GM18870 (cell line): ENCODE measurements at regions not wholly inside any gene's neighbourhood (a gene's known extent, or its start where the extent isn't known, plus 50 kb on each side); places are given as distances from the start of the nearest gene placed in this dataset.

Experiments
- ATAC-seq: cut with Tn5 transposase; IDR thresholded peaks from one replicate; pipeline ENCODE4 v1.9.1; 2021; ENCODE audit warnings: moderate library complexity; ENCODE audit not compliant: unreplicated experiment

DNA sequence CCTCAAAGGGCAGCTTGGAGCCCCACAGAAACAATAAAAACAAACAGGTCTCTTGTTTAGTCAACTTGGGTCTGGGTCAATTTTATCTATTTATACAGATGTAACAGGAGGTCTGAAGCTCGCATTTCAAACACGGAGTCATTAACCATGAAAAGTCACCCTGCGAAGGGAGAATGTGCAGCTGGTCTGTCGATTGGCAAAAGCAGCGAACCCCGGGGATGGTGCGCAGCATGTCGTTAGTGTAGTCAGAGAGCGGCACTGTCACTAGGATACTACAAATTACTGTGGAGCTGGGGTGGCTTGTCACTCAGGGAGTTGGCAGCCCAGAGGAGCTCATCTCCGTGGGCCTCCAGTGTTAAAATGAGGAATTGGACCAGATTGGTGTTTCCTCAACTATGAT, 190.4 kb upstream of the ARG1 start:
- no peak for ATAC-seq

DNA sequence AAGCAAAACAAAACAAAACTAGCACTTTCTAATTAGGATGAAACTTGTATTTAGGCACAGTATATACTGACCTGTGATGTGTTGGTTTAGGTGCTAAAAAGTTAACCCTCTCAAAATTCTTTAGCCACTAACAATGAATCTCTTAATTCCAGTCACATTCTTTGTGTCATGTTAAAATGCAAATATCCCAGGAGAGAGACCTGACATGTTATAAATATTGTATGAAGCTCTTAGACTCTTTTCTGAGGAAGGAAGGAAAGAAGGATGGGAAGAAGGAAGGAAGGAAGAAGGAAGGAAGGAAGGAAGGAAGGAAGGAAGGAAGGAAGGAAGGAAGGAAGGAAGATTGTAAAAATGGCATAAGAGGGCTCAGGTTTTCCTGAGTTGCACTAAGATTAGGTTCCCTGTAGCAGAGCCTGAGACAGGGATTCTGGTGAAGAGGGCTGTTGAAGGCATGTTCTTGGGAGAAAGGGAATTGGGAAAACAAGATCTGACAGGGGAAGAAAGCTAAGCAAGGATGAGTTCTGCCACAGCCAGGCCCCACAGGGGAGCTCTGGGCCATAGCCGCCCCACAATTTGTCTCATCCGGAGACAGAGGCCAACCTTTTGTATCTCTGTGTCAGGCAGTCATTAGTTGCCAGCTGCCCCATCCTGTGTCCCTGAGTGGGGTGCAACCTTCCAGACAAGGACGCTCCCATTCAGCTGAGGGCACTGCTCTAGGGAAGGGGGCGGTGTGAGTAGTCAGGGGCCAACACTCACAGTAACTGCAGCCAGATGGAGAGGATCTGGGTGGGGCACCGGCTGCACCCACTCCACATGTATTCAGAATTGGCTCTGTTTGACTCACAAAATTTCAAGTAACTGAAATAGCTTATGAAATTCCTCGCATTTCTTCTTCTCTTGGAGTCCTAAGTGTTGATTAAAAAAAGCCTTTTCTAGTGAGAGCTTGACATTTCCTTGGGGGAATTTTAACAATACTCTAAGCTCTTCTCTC, 189.3 kb upstream of the ARG1 start:
- ATAC-seq = no peak

DNA sequence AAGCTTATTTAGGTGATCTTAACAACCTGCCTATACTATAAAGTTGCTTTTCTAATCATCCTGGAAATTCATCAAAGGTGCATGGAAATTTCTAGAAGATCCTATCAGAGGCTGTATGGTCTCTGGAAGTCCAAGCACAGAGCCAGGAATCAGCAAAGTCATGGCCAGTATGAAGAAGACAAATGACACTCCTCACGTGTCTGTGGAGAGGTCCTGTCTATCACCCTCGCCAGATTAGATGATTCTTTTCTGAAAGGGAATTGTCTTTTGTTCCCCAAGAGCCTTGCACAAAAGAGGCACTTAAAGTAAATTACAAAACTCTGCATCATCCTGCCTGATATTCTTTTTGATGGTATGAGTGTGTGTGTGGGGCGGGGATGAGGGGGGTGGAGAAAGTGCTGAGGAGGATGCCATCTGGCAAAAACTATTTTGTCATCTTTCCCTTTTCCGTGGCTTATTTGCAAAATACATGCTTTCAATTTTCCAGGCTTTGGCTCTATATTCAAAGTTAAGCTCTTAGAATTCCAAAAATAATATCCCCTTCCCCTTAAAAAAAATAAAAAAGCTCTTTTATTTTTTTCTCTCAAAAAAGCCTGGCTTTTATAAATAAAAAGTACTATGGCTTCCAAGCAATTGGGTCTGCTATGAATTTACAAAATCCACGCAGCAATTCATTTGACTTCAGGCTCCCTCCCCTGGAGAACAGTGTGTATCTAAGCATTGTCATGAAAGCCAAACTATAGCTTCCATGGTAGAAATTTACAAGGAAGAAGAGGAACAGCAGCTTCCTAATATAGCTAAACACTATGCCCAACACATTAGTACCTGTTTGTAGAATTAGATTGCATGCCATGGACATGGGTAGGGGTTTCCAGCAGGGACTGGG, 185.2 kb upstream of the ARG1 start:
- no peak for ATAC-seq

DNA sequence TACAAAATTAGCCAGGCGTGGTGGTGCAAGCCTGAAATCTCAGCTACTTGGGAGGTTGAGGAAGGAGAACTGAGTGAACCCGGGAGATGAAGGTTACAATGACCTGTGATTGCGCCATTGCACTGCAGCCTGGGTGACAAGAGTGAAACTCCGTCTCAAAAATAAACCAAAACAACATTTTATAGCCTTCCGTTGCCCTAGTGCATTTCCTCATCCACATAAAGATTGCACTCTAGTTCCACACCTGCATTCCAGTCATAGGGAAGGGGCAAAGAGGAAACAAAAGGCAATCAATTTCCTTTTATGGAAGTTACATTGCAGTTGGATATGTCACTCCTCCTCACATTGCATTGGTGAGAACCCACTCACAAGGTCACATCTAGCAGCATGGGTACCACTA, 182.7 kb upstream of the ARG1 start:
- no peak for ATAC-seq

DNA sequence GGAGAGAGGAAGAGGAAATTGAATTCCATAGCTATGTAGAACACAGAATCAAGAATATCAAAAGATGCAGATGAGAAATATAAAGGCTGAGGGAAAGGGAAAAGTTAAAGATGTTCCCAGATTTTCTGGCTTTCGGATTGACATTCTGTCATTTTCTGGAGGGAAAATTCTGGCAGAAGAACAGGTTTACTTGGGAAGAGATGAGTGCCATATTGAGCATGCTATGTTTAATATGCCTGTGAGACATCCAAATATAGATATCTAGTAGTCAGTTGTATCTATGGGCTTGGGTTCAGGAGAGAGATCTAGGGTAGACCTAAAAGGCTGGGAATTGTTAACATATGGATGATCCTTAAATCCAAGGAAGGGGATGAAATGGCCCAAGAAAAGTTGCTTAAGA, 181.9 kb upstream of the ARG1 start:
- no peak for ATAC-seq

DNA sequence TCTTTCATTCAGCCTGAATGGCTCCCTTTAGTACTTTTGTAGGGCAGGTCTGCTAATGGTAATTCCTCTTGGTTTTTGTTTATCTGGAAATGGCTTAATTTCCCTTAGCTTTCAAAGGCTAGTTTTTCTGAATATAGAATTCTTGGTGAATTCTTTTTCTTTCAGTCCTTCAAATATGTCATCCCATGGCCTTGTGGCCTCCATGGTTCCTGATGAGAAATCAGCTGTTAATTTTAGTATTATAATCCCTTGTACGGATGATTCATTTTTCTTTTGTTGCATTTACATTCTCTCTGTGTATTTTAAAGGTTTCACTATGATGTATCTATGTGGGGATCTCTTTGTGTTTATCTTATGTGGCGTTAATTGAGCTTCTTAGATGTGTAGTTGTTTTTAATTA, 179.6 kb upstream of the ARG1 start:
- ATAC-seq = no peak

DNA sequence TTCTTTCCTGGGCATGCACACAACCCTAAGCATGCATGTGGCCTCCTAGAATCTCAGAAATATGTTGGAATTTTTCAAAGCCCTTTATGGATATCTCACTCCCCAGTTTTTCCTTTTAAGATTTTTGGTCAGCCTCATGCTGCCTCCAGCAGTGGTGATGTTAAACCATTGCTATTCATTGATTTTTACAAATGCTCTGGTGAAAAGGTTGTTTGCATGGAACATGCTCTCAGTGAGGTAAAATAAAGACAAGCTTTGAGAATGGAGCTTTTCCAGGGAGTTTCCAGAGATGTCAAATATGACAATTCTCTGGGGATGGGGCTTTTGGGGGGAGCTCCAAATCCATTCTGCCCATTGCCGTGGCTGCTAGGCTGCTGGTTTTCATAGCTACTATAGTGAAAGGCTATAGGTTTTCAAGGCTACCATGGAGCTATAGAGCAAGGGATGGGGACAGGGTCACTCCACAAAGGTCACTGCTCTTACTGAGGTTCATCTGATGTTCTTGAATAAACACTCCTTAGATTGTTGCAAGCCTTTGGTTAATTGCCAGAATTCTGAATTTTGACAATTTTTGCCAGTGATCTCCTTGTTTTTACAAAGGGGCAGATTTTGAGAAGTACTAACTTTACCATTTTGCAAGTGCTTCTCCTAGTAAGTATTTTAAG, 178.1 kb upstream of the ARG1 start:
- no peak for ATAC-seq

DNA sequence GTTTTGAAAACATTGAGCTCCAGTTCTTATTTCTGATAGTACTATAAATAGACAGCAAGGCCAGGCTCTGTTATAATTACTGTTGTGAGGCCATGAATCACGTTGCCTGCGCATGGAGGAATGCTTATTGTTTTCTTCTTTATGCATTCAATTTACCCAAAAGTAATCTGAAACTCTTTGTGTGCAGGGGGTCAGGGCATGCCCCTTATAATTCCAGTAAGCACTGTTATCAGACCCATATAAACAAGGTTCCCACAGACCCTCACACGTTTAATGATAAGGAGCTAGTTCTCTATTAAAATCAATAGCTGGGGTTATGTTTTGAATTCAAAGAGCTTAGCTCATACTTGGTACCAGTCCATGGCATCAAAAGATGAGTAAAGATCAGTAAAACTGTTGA, 174.8 kb upstream of the ARG1 start:
- no peak for ATAC-seq

DNA sequence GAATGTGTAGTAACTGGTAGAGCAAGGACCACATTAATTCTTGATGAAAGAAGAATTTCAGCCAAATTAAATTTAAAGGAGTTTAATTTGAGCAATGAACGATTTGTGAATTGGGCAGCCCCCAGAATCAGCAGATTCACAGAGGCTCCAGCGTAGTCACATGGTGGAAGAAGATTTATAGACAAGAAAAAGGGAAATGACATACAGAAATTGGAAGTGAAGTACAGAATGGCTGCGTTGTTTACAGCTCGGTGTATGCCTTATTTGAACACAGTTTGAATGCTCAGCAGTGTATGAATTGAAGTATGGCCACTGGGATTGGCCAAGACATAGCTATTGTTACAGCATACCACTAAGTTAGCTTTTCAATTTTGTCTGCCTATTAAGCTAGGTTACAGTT, 173.6 kb upstream of the ARG1 start:
- ATAC-seq = no peak

DNA sequence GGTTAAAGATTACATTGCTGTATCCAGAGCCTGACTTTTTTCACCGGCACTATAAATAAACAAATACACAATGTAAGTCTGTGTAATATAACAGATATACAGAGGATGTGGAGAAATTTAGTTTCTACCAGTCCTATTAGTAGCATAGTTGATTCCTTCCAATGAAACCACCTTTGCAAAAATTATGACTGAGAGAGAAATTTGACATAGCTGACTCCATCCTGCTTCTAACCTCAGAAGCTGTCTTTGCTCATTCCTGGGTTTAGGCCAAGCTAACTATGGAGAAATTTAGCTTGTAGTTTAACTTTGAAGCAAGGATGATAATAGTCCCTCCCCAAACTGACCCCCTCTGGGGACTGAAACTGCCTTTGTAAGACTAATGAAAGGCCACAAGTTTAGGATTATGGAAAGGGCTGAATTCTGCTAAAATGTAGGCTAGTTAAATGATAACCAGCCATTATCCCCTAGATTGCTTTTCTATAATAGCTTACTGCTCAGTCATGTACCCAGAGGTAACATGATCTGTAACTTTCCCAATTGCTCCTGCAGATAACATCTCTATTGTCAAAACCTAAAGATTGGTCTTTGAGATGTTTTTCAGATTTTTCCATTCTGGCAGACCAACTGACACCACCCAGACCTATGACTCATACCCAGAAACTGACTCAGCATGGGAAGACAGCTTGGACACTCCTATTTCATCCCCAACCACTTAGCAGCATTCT, 172.8 kb upstream of the ARG1 start:
- no peak for ATAC-seq

DNA sequence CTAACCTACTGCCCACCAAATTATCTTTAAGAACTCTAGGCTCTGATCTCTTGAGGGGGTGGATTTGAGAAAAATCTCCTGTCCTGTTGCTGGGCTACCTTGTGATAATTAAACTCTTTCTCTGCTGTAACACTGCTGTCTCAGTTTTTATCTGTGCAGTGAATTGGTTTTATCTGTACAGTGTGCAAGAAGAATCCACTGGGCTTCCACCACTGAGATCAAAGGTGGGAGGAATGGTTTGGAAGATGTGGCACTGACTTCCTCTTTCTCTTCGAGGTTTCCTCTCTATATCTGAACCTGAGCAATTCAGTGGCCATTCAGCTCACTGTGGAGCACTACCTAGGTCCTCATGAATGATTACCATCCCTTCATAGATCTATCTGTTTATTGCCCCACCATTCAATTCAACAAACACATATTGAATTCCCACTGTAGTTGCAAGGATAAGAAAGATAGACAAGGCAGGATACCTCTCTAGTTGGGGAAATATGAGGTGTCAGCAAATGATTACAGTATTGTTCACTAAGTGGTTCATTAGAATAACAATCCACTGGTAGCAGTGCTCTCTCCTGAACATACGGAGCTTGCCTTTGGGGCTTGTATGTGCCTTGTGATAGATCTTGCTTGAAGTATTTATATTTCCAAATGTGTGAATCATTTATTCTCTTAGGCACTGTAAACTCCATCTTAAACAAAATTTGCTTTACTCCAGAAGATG, 172.1 kb upstream of the ARG1 start:
- ATAC-seq = no peak

DNA sequence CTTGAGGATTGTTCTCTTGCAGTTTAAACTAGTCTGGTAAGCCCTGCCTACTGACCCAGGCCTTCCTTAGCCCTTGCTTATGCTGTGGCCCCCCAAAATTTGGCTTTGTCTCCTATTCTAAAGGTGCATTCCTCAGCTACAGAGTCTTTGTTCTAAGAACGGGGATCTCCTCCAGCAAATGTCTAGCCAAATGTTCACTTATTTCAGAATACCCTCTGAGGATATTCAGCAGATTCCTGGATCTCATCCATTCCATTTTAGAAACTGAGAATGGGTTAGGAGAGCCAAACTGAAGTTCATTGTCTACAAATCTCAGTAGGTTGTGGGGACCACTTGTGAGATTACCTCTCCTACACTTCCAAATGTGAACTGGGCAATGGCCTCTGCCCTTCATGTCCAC, 164.2 kb upstream of the ARG1 start:
- no peak for ATAC-seq

DNA sequence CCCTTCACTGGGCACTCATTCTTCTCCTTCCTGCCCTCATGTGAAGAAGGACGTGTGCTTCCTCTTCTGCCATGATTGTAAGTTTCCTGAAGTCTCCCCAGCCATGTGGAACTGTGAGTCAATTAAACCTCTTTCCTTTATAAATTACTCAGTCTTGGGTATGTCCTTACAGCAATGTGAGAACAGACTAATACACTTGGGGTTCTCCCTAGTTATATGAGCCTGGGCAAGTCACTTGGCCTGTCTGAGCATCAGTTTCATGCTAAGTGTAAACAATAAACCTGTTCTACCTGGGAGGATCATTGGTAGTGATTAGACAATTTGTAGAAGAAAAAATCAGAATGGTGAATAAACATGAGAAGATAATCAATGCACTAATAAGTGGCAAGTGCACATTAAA, 162.2 kb upstream of the ARG1 start:
- no peak for ATAC-seq

DNA sequence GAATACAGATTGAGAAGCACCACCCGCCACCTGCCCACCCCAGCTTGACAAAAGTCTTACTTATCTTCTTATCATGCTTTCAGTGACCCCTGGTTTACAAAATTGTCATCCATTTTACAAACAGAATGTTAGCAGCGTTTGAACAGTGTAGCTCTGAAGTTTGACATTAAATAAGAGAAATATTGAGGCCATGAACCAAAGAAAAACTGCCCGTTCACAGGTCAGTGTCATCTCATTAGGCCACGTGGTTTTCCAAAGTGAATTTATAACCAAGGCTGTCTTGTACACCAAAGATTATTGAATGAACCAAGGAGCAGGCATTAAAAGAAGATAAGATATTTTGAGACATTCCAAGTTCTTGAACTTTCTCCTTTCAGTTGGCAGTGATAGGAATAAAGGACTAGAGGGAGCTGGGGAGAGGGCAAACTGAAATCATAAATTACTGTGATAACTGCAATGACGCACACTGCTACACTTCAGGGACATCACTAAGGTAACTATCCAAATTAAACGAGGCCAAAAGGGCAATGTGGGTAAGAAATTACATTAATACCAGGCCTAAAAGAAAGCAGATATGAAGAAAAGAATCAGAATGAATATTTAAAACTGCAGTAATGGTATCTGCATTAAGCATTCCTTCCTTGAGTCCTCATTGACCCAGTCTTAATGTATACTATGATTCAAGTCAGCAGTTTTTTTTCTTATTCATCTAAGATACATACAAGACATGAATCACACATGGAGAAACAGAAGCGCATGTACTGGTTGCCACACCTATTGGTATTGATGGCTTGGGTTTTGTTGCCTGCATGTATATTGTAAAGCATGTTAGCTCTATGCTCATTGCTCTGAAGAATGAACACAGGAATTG, 159.8 kb upstream of the ARG1 start:
- no peak for ATAC-seq

DNA sequence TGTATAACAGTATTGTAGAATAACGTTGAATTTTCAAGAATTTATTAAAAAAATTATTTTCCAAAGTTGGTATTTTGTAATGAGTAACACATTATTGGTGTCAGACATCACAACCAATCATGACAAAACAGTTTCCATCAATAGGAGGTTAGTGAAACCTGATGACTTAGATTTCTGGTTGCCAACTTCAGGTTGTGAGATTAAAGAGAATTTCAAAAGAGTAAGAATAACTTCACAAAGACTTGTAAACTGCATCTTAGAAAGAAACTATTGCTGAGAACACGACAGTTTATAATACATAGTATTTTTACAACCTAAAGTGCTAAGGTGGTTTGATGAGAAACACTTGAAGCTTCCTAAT, 159.2 kb upstream of the ARG1 start:
- ATAC-seq = no peak

DNA sequence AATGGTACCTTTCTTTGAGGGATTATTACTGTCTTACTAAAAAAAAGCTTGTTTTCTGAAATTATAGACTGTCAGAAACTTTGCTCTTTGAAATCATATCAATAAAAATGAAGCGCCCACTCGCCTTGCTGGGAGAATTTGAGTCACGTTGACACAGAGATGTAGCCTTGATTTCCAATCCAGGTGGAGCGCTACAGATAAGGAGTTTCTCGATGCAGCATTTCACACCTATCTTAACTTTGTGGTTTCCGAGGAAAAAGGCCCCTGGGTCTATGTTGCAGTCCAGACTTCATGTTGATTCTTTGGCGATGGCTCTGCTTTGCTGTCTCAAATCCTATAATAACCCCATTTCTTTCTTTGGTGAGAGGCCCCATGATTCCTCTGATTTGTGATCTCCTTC, 158.1 kb upstream of the ARG1 start:
- no peak for ATAC-seq

DNA sequence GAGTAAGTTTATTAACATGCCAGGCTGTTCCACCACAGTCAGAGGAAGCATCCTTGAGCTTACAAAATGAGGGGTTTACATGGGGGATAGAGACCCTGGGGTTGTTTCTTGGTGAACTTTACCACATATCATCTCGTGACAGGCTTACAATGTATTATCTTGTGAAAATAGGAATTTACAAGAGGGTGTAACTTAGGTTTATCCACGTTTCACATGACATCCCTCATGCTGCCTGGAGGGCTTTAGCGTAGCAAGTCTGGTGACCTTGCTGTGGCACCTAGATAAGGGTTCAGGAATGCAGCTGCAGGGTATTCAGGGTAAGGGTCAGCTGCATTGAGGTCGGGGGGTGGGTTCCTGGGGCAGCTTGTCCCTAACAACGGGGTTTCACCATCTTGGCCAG, 154.6 kb upstream of the ARG1 start:
- ATAC-seq = no peak

DNA sequence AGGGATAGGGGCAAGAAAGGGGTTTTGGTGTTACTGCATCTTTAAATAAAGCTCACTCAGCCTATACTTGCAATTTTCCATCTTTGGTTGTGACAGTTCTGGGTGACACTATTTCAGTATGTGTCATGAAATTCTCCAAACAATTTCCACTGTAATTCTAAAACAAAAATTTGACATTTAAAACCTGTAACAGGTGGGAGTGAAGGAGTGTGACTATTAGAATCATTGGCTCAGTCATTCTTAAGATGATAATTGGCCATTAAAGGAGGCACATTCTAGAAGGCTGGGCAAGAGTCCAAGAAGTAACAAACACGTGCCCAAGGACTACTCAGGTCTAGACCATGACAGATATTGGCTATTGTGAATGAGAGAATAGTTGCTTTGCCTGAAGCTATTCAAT, 153.3 kb upstream of the ARG1 start:
- ATAC-seq = no peak

DNA sequence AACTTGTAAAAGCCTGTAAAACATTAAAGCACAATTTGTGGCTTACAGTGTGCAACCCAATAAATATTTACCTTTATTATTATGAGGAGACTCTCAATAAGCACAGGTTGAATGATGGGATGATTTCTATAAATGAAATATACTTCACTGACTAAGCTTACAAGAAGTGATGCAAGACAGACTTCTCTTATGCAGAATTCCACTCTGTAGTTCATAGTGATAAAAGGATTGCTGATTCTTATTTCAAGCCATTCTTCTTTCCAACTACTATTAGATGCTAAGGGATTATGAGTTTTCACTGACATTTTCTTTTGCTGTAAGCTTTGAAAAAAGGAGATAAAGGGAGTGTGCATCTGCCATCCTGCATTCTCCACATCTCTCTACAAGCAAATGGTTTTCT, 149.0 kb upstream of the ARG1 start:
- ATAC-seq = no peak
